ENCODE measurements at regions not wholly inside any gene's neighbourhood (a gene's known extent, or its start where the extent isn't known, plus 50 kb on each side); places are given as distances from the start of the nearest gene placed in this dataset.

DNA sequence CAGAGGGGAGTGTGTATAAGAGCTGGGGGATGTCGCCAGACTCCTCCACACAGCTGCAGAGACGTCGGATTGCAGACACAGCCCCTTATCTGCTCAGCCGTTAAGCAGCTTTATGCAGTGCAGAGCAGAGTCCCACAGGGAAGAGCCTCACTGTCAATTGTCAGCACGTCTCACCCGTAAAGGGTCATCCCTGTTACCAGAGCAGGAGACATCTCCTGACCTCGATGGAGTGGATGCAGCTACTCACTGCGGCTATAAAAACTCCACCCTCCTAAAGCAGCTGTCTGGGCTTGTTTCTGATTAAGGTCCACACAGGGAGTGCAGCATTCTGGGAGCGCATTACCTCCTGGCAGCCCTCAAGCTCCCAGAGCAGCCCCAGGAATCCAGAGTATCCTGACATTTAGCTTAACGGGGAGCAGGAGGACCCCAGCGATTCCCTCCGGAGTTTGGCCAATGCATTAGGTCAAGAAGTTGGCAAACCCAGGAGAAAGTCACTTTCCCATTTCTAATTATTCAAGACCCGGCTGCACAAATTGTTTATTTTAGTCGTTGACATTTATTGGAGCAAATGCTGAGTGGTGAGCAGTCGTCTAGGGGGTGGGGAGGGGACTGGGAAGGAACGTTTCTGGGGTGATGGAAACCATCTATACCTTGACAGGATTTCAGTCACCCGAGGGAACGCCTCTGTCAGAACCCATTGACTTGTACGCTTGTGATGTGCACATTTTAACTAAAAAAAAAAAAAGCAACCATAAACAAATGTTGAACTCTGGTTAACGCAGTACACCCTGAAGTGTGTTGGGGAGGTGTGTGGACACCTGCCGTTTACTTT lies 100.0 kb upstream of the ZNF469 start:
- TF ChIP-seq, protein P1, sequence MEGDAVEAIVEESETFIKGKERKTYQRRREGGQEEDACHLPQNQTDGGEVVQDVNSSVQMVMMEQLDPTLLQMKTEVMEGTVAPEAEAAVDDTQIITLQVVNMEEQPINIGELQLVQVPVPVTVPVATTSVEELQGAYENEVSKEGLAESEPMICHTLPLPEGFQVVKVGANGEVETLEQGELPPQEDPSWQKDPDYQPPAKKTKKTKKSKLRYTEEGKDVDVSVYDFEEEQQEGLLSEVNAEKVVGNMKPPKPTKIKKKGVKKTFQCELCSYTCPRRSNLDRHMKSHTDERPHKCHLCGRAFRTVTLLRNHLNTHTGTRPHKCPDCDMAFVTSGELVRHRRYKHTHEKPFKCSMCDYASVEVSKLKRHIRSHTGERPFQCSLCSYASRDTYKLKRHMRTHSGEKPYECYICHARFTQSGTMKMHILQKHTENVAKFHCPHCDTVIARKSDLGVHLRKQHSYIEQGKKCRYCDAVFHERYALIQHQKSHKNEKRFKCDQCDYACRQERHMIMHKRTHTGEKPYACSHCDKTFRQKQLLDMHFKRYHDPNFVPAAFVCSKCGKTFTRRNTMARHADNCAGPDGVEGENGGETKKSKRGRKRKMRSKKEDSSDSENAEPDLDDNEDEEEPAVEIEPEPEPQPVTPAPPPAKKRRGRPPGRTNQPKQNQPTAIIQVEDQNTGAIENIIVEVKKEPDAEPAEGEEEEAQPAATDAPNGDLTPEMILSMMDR (IDR thresholded peaks at IDR 0.05; ENCODE audit: extremely low read depth, missing control alignments): no peak
- no peak for DNase-seq (ENCODE audit: low spot score)

DNA sequence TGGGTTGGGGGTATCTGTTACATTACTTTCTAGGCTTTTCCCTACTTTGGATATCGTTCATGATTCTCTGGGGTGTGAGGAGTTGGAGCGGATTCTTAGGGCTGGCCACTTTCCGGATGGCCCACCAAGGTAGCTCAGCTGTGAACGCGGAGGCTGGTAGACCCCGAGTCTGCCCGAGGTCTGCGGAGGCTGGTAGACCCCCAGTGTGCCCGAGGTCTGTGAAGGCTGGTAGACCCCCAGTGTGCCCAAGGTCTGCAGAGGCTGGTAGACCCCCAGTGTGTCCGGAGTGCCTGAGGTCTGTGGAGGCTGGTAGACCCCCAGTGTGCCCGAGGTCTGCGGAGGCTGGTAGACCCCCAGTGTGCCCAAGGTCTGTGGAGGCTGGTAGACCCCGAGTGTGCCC lies 99.2 kb upstream of the ZNF469 start:
- TF ChIP-seq, protein P1 (IDR thresholded peaks at IDR 0.05; ENCODE audit: extremely low read depth, missing control alignments): no peak
- no peak for DNase-seq (ENCODE audit: low spot score)

DNA sequence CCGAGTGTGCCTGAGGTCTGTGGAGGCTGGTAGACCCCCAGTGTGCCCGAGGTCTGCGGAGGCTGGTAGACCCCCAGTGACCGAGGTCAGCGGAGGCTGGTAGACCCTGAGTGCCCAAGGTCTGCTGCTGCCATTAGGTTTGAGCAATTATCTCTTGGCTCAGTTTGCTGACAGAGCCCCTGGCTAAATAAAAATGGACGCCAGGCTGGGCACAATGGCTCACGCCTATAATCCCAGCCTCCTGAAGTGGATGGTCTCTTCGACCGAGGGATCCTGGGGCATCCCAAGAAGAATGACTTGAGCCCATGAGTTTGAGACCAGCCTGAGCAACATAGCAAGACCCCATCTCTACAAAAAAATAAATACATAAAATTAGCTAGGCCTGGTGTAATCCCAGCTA lies 98.7 kb upstream of the ZNF469 start:
- DNase-seq (ENCODE audit: low spot score): no peak

DNA sequence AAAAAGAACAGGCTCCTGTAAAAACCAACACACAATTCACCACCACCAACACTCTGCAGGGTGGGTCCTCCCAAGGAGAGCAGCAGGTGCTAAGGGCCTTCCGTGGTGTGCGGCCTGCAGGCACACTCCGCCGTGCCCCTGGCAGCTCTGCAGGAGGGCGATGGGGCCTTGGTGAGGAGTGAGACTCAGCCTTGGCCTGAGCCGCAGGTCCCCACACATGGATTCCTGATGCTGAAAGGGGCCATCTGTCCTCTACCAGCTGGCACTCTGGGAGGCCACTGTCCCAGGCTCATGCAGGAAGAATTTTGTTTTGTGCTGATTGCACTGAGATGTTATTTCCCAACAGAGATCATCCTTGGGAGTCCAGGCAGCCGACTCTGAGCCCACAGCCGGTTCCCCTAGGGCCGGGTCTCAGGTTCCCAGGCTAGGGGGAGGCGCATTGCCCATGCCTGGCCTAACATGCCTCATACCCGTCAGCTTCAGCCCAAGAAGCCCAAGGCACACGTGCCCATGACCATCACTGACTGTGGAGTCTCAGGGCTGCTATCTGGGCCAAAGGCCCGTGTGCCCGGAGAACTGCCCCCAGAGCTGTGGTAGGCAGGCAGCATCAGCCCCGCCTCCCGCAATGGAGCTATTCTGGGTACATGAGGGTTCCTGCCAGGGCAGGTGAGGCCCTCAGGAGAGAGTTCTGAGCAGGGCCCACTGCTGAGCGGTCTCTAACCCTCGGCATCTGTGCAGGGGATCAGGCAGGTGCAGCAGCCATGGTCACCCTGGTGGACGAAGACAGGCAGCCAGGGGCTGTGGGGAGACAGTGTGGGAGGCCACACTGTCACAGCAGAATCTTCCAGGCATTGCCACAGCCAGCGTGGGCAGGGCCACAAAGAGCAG lies 97.9 kb upstream of the ZNF469 start:
- DNase-seq (ENCODE audit: low spot score): no peak
- TF ChIP-seq, protein P1 (IDR thresholded peaks at IDR 0.05; ENCODE audit: extremely low read depth, missing control alignments): no peak

More for the DNA sequence above, 98.7 kb upstream of the ZNF469 start:
- TF ChIP-seq, protein P1 (IDR thresholded peaks at IDR 0.05; ENCODE audit: extremely low read depth, missing control alignments): no peak

DNA sequence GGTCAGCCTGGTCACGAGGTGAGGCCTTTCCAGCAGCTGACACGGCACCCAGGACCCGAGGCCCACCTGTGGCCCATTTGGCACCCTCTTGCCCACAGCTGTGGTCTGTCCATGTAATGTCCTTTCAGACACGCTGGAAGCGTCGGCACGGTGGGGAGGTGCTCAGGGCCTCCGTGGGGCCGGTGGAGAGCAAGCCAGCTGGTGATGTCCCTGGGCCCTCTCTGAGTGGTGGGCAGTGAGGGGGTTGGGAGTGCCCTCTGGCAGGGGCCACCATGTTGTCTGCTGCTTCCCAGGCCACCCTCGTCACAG lies 97.3 kb upstream of the ZNF469 start:
- DNase-seq (ENCODE audit: low spot score): no peak
- TF ChIP-seq, protein P1 (IDR thresholded peaks at IDR 0.05; ENCODE audit: extremely low read depth, missing control alignments): no peak

DNA sequence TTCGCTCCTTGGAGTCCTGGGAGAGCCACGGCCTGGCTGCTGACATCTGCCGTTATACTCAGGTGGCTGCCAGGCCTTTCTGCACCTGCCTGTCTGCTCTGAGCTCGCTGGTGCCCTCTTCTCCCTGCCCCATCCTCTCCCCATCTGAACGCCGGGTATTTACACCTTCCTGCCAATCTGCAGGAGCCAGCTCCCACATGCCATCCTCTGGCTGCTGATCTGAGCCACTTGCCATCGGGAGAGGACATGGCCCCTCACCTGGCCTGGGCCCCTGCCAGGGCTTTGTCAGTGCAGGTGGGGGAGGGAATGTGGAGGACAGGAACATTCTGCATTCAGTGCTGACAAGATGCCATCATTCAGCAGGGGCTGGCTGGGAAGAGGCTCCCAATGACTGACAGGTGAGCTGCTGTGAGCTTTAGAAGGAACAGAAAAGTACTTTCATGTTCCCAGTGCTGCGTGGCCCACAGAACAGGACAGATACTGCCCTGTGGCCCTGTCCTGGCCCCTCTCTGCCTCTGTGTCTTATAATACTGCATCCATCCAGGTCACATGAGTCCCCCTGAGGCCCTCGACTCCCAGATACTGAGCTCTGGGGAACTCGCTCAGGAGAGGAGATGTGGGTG lies 96.3 kb upstream of the ZNF469 start:
- no peak for DNase-seq (ENCODE audit: low spot score)
- TF ChIP-seq, protein P1 (IDR thresholded peaks at IDR 0.05; ENCODE audit: extremely low read depth, missing control alignments): no peak

DNA sequence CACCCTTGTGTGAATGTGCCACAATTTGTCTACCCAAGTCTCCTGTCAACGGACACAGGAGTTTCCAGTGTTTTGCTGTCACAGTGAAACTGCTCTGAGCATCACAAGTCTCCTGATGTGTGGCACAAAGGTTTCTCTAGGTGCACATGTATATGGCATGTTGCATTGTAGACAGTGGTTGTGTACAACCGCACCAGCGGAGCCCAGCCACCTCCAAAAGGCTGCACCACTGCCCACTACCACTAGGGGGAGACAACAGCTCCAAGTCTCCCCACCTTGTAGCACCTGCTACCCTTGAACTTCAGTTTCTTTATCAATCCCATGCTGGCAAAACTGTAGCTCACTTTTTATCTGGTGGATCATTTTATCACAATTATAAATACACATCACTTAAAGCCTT lies 95.5 kb upstream of the ZNF469 start:
- TF ChIP-seq, protein P1 (IDR thresholded peaks at IDR 0.05; ENCODE audit: extremely low read depth, missing control alignments): peak; percentile 26
- DNase-seq (ENCODE audit: low spot score): no peak
